Hematopoietic multipotent progenitor cell treated with erythropoietin and hydrocortisone succinate and interleukin-3 and kit ligand, for 6 days (in vitro differentiated cells): ENCODE measurements at regions not wholly inside any gene's neighbourhood (a gene's known extent, or its start where the extent isn't known, plus 50 kb on each side); places are given as distances from the start of the nearest gene placed in this dataset.
A peak's percentile ranks its signal among the peaks of the same experiment; 100 is the strongest.

Experiments
- DNase-seq: peaks from one replicate; pipeline ENCODE4 v3.0.0-alpha.2; 2015

GRCh38 chr17:77493901-77494663 is 353.3 kb downstream of the SEC14L1 start:
- no peak for DNase-seq

GRCh38 chr17:77494664-77495435 is 354.1 kb downstream of the SEC14L1 start:
- peak; percentile 78 for DNase-seq

- DNase-seq, result no peak
Measured at GRCh38 chr17:77495575-77495974, 354.8 kb downstream of the SEC14L1 start.

GRCh38 chr17:77496401-77496801 is 355.6 kb downstream of the SEC14L1 start:
- DNase-seq, result no peak

GRCh38 chr17:77496831-77497577 is 356.2 kb downstream of the SEC14L1 start:
- no peak for DNase-seq

GRCh38 chr17:77497578-77497934 is 356.8 kb downstream of the SEC14L1 start:
- no peak for DNase-seq

- DNase-seq, result no peak
Measured at GRCh38 chr17:77498091-77498741, 357.4 kb downstream of the SEC14L1 start.

- DNase-seq, result no peak
Measured at GRCh38 chr17:77498791-77499698, 358.3 kb downstream of the SEC14L1 start.

- no peak for DNase-seq
Measured at GRCh38 chr17:77499699-77500435, 359.1 kb downstream of the SEC14L1 start.

GRCh38 chr17:77501101-77501566 is 360.4 kb downstream of the SEC14L1 start:
- peak; percentile 55 for DNase-seq

GRCh38 chr17:77501751-77502625 is 361.2 kb downstream of the SEC14L1 start:
- no peak for DNase-seq

- no peak for DNase-seq
Measured at GRCh38 chr17:77502626-77503292, 362.0 kb downstream of the SEC14L1 start.

- no peak for DNase-seq
Measured at GRCh38 chr17:77503293-77503655, 362.5 kb downstream of the SEC14L1 start.

GRCh38 chr17:77503916-77504651 is 363.3 kb downstream of the SEC14L1 start:
- DNase-seq, result no peak

GRCh38 chr17:77504652-77505155 is 363.9 kb downstream of the SEC14L1 start:
- no peak for DNase-seq

- no peak for DNase-seq
Measured at GRCh38 chr17:77505181-77505639, 364.4 kb downstream of the SEC14L1 start.

- DNase-seq, result no peak
Measured at GRCh38 chr17:77506371-77506991, 365.7 kb downstream of the SEC14L1 start.
